H9 (cell line): ENCODE measurements at regions not wholly inside any gene's neighbourhood (a gene's known extent, or its start where the extent isn't known, plus 50 kb on each side); places are given as distances from the start of the nearest gene placed in this dataset.

Experiments used
- DNase-seq: peaks from one replicate; pipeline ENCODE4 v3.0.0-alpha.2; 2017
- H2AFZ ChIP-seq: one replicate; pipeline ENCODE4 v1.6.1; 2013; ENCODE audit warnings: mild to moderate bottlenecking, low read length, control low read depth, moderate library complexity
- H2AK5ac ChIP-seq: 2 replicates; pipeline ENCODE4 v1.6.1; 2013; ENCODE audit warnings: low read length, control low read depth, mixed read lengths; ENCODE audit not compliant: insufficient read length
- H2BK120ac ChIP-seq: one replicate; pipeline ENCODE4 v1.6.1; 2013; ENCODE audit warnings: low read depth, mild to moderate bottlenecking, low read length, control low read depth, inconsistent platforms; ENCODE audit not compliant: poor library complexity, severe bottlenecking
- H2BK12ac ChIP-seq: 2 replicates; pipeline ENCODE4 v1.6.1; 2013; ENCODE audit warnings: low read length, control low read depth, mixed read lengths, low read depth; ENCODE audit not compliant: insufficient read length
- H2BK15ac ChIP-seq: 2 replicates; pipeline ENCODE4 v1.6.1; 2013; ENCODE audit warnings: low read depth, low read length, control low read depth
- H2BK20ac ChIP-seq: one replicate; pipeline ENCODE4 v1.6.1; 2013; ENCODE audit warnings: low read depth, mild to moderate bottlenecking, low read length, control low read depth, inconsistent platforms; ENCODE audit not compliant: poor library complexity, severe bottlenecking
- H2BK5ac ChIP-seq: 2 replicates; pipeline ENCODE4 v1.6.1; 2013; ENCODE audit warnings: low read length, control low read depth, mixed read lengths; ENCODE audit not compliant: insufficient read length
- H3K14ac ChIP-seq: 2 replicates; pipeline ENCODE4 v1.6.1; 2013; ENCODE audit warnings: low read length, control low read depth; ENCODE audit not compliant: insufficient read depth
- H3K18ac ChIP-seq: 2 replicates; pipeline ENCODE4 v1.6.1; 2013; ENCODE audit warnings: low read depth, mild to moderate bottlenecking, mixed read lengths, low read length, control low read depth; ENCODE audit not compliant: insufficient read length
- H3K23ac ChIP-seq: 2 replicates; pipeline ENCODE4 v1.6.1; 2013; ENCODE audit warnings: low read length, control low read depth, mixed read lengths, low read depth; ENCODE audit not compliant: insufficient read length
- H3K23me2 ChIP-seq: 2 replicates; pipeline ENCODE4 v1.6.1; 2013; ENCODE audit warnings: low read depth, mild to moderate bottlenecking, mixed read lengths, low read length, control low read depth; ENCODE audit not compliant: insufficient read length, poor library complexity, severe bottlenecking
- H3K27ac ChIP-seq: 2 replicates; pipeline ENCODE4 v1.5.1; 2013; ENCODE audit warnings: low read length, control low read depth, mixed read lengths, low read depth; ENCODE audit not compliant: insufficient read length
- H3K27me3 ChIP-seq: 2 replicates; pipeline ENCODE4 v1.6.1; 2013; ENCODE audit warnings: low read length, control low read depth, inconsistent platforms; ENCODE audit not compliant: insufficient read depth
- H3K4ac ChIP-seq: 2 replicates; pipeline ENCODE4 v1.6.1; 2013; ENCODE audit warnings: low read depth, mild to moderate bottlenecking, control low read depth, inconsistent platforms, low read length, moderate library complexity
- H3K4me1 ChIP-seq: 2 replicates; pipeline ENCODE4 v1.6.1; 2013; ENCODE audit warnings: low read length, control low read depth, inconsistent platforms; ENCODE audit not compliant: insufficient read depth
- H3K4me2 ChIP-seq: 2 replicates; pipeline ENCODE4 v1.6.1; 2013; ENCODE audit warnings: low read length, control low read depth, mixed read lengths; ENCODE audit not compliant: insufficient read length, insufficient read depth
- H3K56ac ChIP-seq: 2 replicates; pipeline ENCODE4 v1.6.1; 2013; ENCODE audit warnings: low read depth, mild to moderate bottlenecking, mixed read lengths, low read length, control low read depth; ENCODE audit not compliant: insufficient read length
- H3K79me1 ChIP-seq: 2 replicates; pipeline ENCODE4 v1.6.1; 2013; ENCODE audit warnings: low read depth, mild to moderate bottlenecking, moderate library complexity, low read length, control low read depth, inconsistent platforms; ENCODE audit not compliant: insufficient read depth, poor library complexity, severe bottlenecking
- H3K79me2 ChIP-seq: 2 replicates; pipeline ENCODE4 v1.6.1; 2013; ENCODE audit warnings: low read length, control low read depth, inconsistent platforms; ENCODE audit not compliant: insufficient read depth
- H3K9ac ChIP-seq: 2 replicates; pipeline ENCODE4 v1.6.1; 2013; ENCODE audit warnings: low read length, control low read depth, mixed read lengths; ENCODE audit not compliant: insufficient read length; ENCODE audit errors: extremely low read depth
- H3K9me3 ChIP-seq: one replicate; pipeline ENCODE4 v1.6.1; 2013; ENCODE audit warnings: low read depth, low read length, inconsistent platforms; ENCODE audit not compliant: control insufficient read depth
- H3T11ph ChIP-seq: one replicate; pipeline ENCODE4 v1.6.1; 2013; ENCODE audit warnings: mild to moderate bottlenecking, low read length, control low read depth, inconsistent platforms
- H4K20me1 ChIP-seq: one replicate; pipeline ENCODE4 v1.6.1; 2013; ENCODE audit not compliant: control insufficient read depth, insufficient read length, insufficient read depth
- H4K5ac ChIP-seq: 2 replicates; pipeline ENCODE4 v1.6.1; 2013; ENCODE audit warnings: low read depth, mild to moderate bottlenecking, mixed read lengths, low read length, control low read depth; ENCODE audit not compliant: insufficient read length
- H4K8ac ChIP-seq: replicated peaks from 2 replicates; pipeline ENCODE4 v1.6.1; 2013; ENCODE audit warnings: low read length, control low read depth, mixed read lengths, low read depth; ENCODE audit not compliant: insufficient read length
- H4K91ac ChIP-seq: 2 replicates; pipeline ENCODE4 v1.6.1; 2013; ENCODE audit warnings: low read depth, mild to moderate bottlenecking, moderate library complexity, mixed read lengths, low read length, control low read depth; ENCODE audit not compliant: insufficient read length
- H3K27ac Mint-ChIP-seq, 3 experiments: 2 replicates in 2 of 3; 3 replicates in 1 of 3; pipeline ENCODE4 v1.8.0; 2020 to 2021; ENCODE audit warnings: mixed read lengths in 3 of 3, mild to moderate bottlenecking in 1 of 3, moderate library complexity in 1 of 3
- H3K27me3 Mint-ChIP-seq: 2 replicates; pipeline ENCODE4 v1.8.0; 2021; ENCODE audit warnings: low read depth, mild to moderate bottlenecking, moderate library complexity, mixed read lengths
- H3K36me3 Mint-ChIP-seq, 3 experiments: 2 replicates in 2 of 3; 3 replicates in 1 of 3; pipeline ENCODE4 v1.8.0; 2020 to 2021; ENCODE audit warnings: low read depth in 3 of 3, mixed read lengths in 3 of 3; ENCODE audit not compliant: insufficient read depth in 1 of 3
- H3K4me1 Mint-ChIP-seq, 2 experiments: 2 replicates each; pipeline ENCODE4 v1.8.0; 2020; ENCODE audit warnings: mixed read lengths in 2 of 2
- H3K4me3 Mint-ChIP-seq, 2 experiments: 2 replicates in 1 of 2; 3 replicates in 1 of 2; pipeline ENCODE4 v1.8.0; 2020 to 2021; ENCODE audit warnings: mild to moderate bottlenecking in 2 of 2, mixed read lengths in 2 of 2, moderate library complexity in 1 of 2
- H3K9me3 Mint-ChIP-seq, 2 experiments: 2 replicates in 1 of 2; 3 replicates in 1 of 2; pipeline ENCODE4 v1.8.0; 2020; ENCODE audit warnings: mild to moderate bottlenecking in 2 of 2, mixed read lengths in 2 of 2, moderate library complexity in 1 of 2
- WGBS: extraction: QIAGEN DNeasy Blood & Tissue Kit; methylation state at CpG from one replicate; pipeline ENCODE4 v1.1.7; 2013; ENCODE audit warnings: missing lambda C conversion rate, low lambda C conversion rate, mixed read lengths; ENCODE audit not compliant: insufficient read length; ENCODE audit errors: extremely low coverage; 5-methylcytosine and 5-hydroxymethylcytosine counted together
- TF ChIP-seq, protein P1 (sequence below): fragments of 200-600 bp; sonication (generic); conservative IDR thresholded peaks from 3 replicates; pipeline ENCODE4 v1.8.0; 2021; ENCODE audit warnings: antibody characterized with exemption, mild to moderate bottlenecking

- WGBS, result no CpG with 5 or more reads among the region's 5 CpGs
- no peaks in the 10 kb centered on the region for H3K36me3 Mint-ChIP-seq
- Histone ChIP-seq H3K4me2 (no peak overlapping the region), H3K9me3 (no peaks in the 10 kb centered on the region), H2AK5ac (no peak overlapping the region), H3K79me2 (no peaks in the 10 kb centered on the region), H3T11ph (no peak overlapping the region), H4K20me1 (no peaks in the 10 kb centered on the region), H3K23me2 (no peaks in the 10 kb centered on the region), H3K18ac (no peak overlapping the region), H2AFZ (no peak overlapping the region), H4K5ac (no peak overlapping the region), H2BK15ac (no peak overlapping the region), H2BK5ac (no peak overlapping the region), H4K91ac (no peak overlapping the region), H2BK12ac (no peak overlapping the region), H2BK120ac (no peak overlapping the region), H3K23ac (no peak overlapping the region), H3K27me3 (no peaks in the 10 kb centered on the region), H3K27ac (no peak overlapping the region), H3K14ac (no peak overlapping the region), H2BK20ac (no peak overlapping the region), H3K56ac (no peak overlapping the region), H3K4me1 (no peaks in the 10 kb centered on the region), H3K4ac (no peak overlapping the region), H3K79me1 (no peaks in the 10 kb centered on the region), H3K9ac (no peak overlapping the region), H4K8ac (no peak overlapping the region)
- H3K4me3 Mint-ChIP-seq, result no peak overlapping the region
- H3K27me3 Mint-ChIP-seq, result no peaks in the 10 kb centered on the region
- H3K9me3 Mint-ChIP-seq, result no peaks in the 10 kb centered on the region
- TF ChIP-seq, protein P1, sequence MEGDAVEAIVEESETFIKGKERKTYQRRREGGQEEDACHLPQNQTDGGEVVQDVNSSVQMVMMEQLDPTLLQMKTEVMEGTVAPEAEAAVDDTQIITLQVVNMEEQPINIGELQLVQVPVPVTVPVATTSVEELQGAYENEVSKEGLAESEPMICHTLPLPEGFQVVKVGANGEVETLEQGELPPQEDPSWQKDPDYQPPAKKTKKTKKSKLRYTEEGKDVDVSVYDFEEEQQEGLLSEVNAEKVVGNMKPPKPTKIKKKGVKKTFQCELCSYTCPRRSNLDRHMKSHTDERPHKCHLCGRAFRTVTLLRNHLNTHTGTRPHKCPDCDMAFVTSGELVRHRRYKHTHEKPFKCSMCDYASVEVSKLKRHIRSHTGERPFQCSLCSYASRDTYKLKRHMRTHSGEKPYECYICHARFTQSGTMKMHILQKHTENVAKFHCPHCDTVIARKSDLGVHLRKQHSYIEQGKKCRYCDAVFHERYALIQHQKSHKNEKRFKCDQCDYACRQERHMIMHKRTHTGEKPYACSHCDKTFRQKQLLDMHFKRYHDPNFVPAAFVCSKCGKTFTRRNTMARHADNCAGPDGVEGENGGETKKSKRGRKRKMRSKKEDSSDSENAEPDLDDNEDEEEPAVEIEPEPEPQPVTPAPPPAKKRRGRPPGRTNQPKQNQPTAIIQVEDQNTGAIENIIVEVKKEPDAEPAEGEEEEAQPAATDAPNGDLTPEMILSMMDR, result no peak
- H3K4me1 Mint-ChIP-seq, result peaks cover under 1 to 4% of the 10 kb centered on the region in 2 experiments
- DNase-seq, result no peak
- H3K27ac Mint-ChIP-seq, result no peak overlapping the region
Observed at GRCh38 chr21:20261364-20261763, 736.8 kb upstream of the NCAM2 start.
